ENCODE measurements at regions not wholly inside any gene's neighbourhood (a gene's known extent, or its start where the extent isn't known, plus 50 kb on each side); places are given as distances from the start of the nearest gene placed in this dataset.
"Not testable (repeated sequence)": the region's sequence is repeated elsewhere in the genome, so short reads cannot be mapped to it uniquely, and the experiment has no call there.

DNA sequence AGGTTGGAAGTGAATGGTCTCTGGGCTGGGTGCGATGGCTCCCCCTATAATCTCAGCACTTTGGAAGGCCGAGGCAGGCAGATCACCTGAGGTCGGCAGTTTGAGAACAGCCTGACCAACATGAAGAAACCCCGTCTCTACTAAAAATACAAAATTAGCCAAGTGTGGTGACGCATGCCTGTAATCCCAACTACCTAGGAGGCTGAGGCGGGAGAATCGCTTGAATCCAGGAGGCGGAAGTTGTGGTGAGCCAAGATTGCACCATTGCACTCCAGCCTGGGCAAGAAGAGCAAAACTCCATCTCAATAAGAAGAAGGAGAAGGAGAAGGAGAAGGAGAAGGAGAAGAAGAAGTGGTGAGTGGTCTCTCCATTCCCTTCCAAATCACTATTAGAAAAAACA, 434.0 kb downstream of the CD83 start:
- DNase-seq (ENCODE audit: low read depth, low spot score): not testable (repeated sequence)

DNA sequence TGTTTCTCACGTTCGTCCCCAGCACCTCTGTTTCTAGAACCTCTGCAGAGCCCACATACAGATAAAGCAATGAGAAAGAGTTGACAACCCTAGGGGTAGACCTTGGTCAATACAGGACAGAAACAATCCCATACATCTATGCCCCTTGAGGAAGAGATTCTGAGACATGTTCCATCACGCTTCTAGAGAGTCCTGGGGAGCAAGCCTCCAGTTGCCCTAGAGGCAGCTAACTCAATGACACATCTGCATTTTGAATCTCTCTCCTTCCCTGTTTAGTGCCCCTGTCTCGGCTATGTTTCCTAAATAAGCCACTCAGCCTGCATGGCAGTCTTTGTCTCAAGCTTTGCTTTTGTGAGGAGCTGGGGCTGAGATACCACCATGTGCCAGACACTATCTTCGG, 435.3 kb downstream of the CD83 start:
- DNase-seq (ENCODE audit: low read depth, low spot score): no peak

DNA sequence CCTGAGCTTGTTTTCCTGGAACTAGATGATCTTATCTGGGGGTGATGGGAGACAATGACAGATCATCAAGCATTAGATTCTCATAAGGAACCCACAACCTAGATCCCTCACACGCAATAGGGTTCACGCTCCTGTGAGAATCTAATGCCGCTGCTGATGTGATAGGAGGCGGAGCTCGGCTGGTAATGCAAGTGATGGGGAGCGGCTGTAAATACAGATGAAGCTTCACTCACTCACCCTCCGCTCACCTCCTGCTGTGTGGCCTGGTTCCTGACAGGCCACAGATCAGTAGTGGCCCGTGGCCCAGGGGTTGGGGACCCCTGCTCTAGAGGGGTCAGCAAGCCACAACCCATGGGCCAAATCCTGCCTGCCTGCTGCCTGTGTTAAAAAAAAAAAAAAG, 435.9 kb downstream of the CD83 start:
- DNase-seq (ENCODE audit: low read depth, low spot score): no peak

DNA sequence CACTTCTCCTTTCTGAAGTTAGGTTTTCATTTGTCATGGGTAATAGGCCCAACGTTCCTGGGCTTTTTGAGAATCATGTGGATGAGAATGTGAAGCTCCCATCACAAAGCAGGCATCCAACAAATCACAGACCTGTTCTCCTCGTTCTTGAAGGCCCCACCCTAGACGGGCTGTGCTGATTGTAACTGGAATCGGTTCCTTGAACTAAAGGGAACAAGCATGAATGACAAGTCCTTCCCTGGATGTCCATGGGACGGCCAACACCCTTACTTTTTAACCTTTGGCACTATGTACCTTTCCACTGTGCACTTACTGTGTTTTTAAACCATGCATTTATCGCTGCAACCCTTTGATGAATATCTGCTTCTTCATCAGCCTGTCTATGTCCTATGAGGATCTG, 438.2 kb downstream of the CD83 start:
- DNase-seq (ENCODE audit: low read depth, low spot score): no peak

DNA sequence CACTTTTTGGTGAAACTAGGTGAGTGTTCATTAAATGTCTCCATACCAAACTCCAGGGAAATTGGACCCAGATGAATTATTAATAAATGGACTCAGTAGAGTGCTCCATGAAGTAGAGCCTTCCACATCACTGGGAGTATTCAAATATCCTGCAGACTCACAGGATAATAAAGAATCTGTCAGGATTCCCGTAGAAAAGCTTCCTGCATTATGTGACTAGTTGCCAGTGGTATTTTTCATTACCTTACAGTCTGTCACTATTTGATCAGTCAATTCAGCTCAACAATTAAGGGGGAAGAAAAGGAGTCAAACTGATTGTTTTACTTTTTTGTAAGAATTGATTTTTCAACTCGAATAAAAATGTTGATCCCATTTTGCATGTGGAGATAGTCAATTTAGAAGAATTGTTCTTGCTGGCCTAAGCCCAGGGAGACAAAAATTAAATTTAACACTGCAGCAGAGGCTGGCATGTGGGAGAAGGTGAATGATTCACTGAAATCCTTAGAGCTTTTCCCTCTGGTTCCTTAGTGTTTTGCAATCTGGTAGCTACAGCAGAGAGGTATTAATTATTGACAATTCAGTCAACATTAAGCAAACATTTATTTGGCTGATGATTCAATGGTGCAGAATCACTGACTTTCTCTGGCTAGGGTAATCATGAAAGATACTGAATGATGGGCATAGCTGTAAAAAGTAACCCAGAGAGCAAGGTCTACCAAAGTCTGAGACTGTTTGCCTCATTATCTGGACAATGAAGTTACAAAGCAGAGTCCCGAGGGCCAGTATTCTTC, 442.4 kb downstream of the CD83 start:
- DNase-seq (ENCODE audit: low read depth, low spot score): no peak

DNA sequence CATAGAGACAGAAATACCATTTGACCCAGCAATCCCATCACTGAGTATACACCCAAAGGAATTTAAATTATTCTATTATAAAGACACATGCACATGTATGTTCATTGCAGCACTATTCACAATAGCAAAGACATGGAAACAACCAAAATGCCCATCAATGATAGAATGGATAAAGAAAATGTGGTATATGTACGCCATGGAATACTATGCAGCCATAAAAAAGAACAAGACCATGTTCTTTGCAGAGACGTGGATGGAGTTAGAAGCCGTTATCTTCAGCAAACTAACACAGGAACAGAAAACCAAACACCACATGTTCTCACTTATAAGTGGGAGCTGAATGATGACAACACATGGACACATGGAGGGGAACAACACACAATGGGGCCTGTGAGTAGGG, 444.0 kb downstream of the CD83 start:
- not testable (repeated sequence) for DNase-seq (ENCODE audit: low read depth, low spot score)

DNA sequence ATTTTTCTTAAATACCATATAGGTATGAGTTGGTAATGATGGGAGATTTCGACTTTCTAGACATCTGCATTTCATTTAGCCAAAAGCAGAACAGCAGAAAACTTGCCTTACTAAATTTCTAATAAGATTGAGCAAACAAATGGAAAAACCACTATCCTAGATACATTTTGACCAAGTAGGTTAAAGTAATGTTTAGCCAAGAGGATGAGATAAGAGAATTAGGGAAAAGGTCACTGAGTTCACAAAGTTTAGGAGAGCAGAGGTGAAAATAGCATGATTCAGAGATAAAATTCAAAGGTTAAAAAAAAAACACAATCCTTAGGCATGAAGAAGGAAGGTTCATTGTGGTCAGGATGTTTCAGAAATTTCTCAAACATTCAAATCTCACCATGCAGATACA, 450.3 kb downstream of the CD83 start:
- DNase-seq (ENCODE audit: low read depth, low spot score): no peak

DNA sequence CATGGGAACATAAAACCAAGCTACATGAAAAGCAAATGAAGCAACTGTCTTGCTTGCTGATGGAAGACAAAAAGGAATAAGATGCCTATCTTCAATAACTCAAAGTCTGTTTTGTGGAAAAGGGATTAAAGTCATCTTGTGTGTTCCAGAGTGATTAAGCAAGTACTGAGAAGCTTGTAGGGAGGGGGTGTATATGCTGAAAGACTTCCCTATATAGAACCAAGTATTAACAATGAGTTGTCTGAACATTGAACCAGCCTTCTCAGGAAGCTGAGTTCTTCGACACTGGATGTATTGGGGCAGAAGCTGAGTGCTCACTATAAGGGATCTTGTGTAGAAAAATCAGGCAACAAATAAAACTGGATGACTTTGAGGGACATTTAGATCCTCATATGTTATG, 451.8 kb downstream of the CD83 start:
- no peak for DNase-seq (ENCODE audit: low read depth, low spot score)

DNA sequence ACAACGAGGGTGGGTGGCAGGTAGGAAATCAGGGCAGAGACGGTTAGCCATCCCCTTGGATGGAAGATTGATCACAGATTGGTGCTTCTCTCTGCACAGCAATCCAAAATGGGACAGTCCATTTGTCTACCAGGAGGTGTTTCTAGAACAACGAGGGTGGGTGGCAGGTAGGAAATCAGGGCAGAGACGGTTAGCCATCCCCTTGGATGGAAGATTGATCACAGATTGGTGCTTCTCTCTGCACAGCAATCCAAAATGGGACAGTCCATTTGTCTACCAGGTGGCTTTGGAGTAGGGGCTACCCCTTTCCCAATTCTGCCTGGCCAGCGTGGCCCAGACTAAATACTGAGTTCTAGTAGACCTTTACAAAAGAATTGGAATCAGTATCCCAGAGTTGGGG, 452.3 kb downstream of the CD83 start:
- not testable (repeated sequence) for DNase-seq (ENCODE audit: low read depth, low spot score)

DNA sequence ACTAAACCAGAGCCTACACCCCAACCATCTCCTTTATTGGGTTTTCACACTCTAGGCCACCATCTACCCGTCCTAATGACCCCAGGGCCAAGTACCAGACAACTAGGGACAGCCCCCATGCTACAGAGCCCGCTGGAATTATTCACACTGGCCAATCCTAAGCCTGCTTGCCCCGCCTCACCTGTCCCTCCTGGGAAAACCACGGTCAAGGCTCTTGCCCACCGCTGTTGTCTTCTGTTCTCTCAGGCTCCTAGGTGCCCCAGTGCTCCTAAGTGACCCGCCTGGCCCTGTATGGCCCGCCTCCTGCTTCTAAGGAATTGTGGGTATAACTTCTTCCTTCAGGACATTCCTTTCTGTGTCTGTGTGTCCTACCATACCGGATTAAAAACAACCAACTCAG, 453.4 kb downstream of the CD83 start:
- DNase-seq (ENCODE audit: low read depth, low spot score): no peak

DNA sequence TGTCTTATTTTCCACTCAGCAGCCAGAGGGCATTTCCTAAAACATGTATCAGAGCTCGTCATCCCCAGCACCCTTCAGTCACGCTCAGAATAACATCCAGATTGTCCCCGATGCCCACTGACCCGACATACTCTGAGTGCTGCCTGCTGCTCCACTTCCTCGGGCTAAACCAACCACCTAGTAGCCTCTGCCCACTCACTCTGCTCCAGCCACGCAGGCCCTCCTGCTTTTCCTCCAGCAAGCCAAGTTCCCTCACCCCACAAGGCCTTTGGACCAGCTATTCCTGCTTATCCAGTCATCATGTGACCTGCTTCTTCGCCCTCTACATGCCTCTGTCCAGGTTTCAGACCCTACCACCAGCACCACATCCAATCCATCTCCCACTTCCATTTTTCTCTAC, 454.2 kb downstream of the CD83 start:
- no peak for DNase-seq (ENCODE audit: low read depth, low spot score)

DNA sequence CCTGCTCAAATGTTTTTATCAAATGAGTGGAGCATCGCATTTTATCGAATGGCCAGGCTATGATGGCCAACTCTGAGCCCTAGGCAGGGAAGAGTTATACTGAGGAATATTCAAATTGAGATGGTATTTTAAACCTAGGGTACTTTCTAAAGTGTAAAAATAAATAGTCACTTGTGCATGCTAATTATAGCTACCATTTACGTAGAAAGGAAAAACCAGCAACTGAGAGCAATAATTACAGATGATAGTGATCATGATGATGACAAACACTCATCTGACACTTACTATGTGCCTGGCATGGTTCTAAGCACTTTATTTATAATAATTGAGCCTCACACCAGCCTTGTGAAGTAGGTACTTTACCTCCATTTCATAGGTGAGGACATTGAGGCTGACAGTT, 455.7 kb downstream of the CD83 start:
- DNase-seq (ENCODE audit: low read depth, low spot score): no peak

DNA sequence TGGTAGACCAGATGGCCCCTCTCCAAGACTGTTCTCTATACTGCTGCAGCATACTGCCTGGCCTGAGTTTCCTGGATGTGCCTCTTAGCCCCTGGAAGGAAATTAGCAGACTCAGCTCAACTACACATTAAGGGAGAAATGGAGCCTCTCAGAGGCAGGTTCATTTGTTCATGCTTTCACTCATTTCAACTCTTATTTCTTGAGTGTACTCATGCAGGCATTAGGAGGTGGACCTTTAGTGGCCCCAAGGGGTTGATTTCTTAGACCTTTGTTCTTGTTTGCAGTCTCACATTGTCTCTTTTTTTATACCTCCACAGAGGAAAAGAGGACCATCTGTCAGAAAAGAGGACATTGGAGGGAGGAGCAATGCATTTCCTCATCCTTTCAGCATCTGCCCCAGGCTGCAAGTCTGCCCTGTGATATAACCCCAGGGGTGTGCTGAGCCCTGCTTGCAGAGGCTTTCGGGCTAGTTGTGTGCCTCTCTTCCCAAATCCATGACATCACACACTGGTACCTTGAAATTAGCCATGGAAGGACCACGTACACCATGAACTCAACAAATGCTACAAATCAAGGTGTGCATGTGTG, 456.2 kb downstream of the CD83 start:
- no peak for DNase-seq (ENCODE audit: low read depth, low spot score)

DNA sequence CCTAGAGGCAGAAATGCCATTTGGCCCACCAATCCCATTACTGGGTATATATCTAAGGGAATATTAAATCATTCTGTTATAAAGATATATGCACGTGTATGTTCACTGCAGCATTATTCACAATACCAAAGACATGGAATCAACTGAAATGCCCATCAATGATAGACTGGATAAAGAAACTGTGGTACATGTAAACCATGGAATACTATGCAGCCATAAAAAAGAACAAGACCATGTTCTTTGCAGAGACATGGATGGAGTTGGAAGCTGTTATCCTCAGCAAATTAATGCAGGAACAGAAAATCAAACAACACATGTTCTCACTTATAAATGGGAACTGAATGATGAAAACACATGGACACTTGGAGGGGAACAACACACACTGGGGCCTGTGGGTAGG, 458.4 kb downstream of the CD83 start:
- no peak for DNase-seq (ENCODE audit: low read depth, low spot score)

DNA sequence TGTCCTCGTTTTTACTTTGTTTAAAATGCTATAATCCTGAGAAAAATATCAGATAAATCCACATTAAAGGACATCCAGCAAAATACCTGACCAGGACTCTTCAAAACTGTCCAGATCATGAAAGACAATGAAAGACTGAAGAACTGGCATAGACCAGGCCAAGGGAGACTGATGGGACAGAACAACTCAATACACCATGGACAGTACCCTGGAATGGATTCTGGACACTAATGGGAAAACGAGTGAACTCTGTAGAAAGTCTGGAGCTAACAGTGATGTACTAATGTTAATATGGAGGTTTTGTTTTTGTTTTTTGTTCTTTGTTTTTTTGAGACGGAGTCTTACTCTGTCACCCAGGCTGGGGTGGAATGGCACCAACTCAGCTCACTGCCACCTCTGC, 461.4 kb downstream of the CD83 start:
- DNase-seq (ENCODE audit: low read depth, low spot score): no peak

DNA sequence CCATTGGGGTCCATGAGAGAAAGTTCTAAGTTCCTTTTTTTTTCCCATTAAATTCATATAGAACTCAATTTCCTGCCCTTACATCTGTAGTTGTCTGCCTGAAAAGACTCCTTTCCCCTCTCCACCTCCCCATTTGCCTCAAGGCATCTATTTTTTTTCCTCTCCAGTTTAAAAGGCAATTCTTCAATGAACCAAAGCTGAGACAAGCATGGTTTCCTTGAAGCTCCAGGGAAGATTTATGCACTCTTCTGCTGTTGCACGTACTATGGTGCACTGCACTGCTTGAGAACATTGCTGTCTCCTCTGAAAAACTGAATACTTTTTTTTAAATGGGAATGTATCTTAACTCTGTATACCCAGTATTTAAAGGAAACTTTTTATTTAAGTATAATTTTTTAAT, 465.2 kb downstream of the CD83 start:
- DNase-seq (ENCODE audit: low read depth, low spot score): no peak

DNA sequence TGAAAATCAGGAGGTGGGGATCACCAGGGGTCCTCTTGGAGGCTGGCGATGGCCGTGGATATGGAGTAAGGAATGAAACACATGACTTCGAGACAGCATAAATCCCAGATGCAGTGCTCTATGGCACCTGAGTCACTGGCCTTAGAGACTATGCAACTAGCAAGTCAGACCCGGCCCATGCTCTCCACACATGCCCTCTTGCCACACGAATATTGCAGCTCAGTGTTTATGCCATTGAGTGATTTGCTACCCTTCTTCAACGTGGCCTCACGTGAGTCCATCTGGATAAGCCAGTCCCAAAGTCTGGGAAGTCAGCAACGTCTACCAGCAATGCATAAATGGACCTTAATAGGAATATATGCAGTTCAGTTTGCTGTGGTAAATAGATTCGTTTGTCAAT, 466.3 kb downstream of the CD83 start:
- DNase-seq (ENCODE audit: low read depth, low spot score): no peak

DNA sequence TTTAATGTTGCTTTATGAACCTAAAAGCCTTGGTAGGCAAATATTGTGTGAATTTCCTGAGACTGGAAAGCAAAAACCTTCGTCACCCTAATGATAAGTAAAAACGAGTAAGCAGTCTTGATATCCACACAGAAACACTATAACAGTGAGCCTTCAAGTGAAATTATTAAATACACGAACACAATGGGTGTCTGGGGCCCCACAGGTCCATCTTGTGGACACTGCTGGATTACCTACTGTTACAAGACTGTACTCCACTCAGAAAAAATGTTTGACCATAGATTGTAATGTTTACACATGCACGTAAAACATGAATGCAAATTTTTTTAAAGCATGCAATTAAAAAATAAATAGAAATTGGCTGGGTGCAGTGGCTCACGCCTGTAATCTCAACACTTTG, 466.9 kb downstream of the CD83 start:
- DNase-seq (ENCODE audit: low read depth, low spot score): no peak

DNA sequence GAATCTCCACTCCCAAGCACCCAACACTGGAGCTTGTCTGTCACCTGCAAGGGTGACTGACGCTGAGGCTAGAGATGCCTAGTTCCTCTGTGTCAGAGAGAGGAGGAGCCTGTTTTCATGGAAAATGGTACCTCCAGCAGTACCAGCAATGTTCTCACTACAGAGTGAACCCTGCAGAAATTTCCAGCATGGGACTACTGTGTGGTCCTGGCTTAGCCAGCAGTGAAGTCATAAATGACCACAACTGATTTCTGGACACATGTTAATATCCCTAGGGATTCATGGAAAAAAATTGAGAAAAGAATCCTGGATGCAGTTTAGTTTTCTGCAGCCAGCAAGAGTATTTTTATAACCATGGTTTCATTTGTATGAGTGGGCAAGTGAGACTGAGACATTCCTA, 468.1 kb downstream of the CD83 start:
- no peak for DNase-seq (ENCODE audit: low read depth, low spot score)

DNA sequence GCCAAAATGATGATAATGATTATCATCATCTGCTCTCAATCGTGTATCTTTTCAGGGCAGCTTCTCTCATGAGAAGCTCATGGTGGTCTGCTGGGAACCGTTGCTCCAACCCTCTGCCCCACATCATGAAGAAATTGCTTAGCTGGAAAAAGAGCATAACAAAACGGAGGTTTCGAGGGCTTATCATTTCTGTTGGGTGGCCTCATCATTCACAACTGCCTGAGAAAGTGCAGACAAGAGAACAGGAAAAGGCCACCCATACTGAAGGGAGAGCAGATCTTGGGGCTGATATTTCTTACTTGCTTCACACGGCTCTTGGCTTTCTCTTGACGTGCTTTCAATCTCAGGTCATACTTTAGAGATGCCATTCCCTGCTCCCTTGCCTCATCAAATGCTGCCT, 471.6 kb downstream of the CD83 start:
- DNase-seq (ENCODE audit: low read depth, low spot score): no peak

DNA sequence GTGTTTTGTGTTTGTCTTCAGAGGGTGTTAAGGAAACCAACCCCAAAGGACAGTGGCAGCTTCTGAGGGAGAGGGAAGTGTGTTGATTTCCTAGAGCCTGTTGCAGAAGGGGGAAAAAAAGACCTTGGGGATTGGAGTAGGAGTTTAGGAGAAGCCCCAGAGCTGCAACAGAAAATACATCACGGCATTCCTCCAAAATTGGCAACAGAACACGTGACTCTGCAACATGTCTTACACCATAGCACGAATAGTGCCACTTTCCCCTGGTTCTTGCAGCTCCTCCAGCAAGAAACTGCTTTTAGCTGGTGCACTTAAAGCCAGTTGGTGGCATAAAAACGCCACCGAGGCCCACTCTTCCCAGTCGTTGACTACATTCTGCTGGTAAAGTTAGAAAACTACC, 473.0 kb downstream of the CD83 start:
- no peak for DNase-seq (ENCODE audit: low read depth, low spot score)

DNA sequence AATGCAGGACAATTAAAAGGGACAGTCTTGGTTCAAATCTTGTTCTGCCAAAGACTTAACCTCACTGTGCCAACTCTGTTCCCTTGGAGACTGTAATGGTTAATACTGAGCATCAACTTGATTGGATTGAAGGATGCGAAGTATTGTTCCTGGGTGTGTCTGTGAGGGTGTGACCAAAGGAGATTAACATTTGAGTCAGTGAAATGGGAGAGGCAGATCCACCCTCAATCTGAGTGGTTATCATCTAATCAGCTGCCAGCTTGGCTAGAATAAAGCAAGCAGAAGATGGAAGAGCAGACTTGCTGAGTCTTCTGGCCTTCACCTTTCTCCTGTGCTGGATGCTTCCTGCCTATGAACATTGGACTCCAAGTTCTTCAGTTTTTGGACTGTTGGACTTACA, 474.4 kb downstream of the CD83 start:
- DNase-seq (ENCODE audit: low read depth, low spot score): no peak

DNA sequence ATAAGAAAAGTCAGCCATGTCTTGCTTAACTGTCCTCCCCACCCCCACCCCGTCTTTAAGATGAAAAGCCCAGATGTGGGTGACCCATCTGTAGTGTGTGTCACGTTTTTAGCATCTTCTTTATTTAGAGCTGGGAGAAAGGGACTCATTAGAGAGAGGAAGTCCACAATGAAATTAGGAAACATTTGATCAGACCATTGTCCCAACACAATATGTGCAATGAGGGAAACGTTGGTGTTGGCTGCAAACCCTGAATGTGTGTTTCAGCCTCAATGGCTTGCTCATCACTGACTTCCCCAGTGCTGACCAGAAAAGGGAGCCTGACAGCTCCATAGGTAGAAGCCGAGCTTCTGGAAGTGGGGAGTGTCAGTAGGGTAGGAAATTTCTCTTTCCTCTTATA, 475.7 kb downstream of the CD83 start:
- no peak for DNase-seq (ENCODE audit: low read depth, low spot score)

DNA sequence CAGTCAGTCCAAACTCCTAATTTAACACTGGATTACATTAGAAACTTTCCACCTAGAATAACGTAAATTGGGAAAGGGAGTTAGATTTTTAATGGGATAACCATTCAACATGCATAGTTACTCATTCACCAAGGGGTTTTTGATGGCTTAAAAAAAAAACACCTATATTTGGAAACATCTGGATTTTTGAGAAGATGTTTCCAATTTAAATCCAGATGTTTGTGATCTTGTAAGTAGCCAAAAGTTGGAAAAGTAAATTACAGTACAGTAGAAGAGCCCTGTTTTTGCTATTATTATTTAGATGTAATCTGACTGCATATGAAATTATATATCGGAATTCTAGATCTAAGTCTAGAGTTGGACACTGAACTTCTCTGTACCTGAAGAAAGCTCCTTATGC, 478.2 kb downstream of the CD83 start:
- DNase-seq (ENCODE audit: low read depth, low spot score): no peak
